ENCODE measurements at regions not wholly inside any gene's neighbourhood (a gene's known extent, or its start where the extent isn't known, plus 50 kb on each side); places are given as distances from the start of the nearest gene placed in this dataset.
"Not testable (repeated sequence)": the region's sequence is repeated elsewhere in the genome, so short reads cannot be mapped to it uniquely, and the experiment has no call there.

GRCh38 chr17:74130276-74130675 is 73.2 kb upstream of the RPL38 start:
- Mint-ChIP-seq H3K27me3 (ENCODE audit: low read depth in 2 of 2) (peaks cover 16 to 21% of the 10 kb centered on the region in 2 donors), H3K27ac (no peak overlapping the region), H3K4me1 (no peaks in the 10 kb centered on the region), H3K4me3 (no peak overlapping the region), H3K9me3 (no peaks in the 10 kb centered on the region), H3K36me3 (no peaks in the 10 kb centered on the region)
- Histone ChIP-seq H3K36me3 (ENCODE audit: control insufficient read depth, insufficient read depth, low read length) (no peaks in the 10 kb centered on the region), H3K27ac (ENCODE audit: low read length) (no peak overlapping the region), H3K4me3 (ENCODE audit: low read length) (no peak overlapping the region), H3K4me1 (ENCODE audit: control insufficient read depth, insufficient read depth, low read length) (no peaks in the 10 kb centered on the region), H3K9me3 (ENCODE audit: control insufficient read depth, insufficient read depth, low read length) (no peaks in the 10 kb centered on the region), H3K27me3 (ENCODE audit: control insufficient read depth, insufficient read depth, low read length) (peaks cover 2% of the 10 kb centered on the region)
- intact Hi-C loops (cut with micrococcal nuclease) = no loop called here
- TF ChIP-seq CTCF (IDR thresholded peaks at IDR 0.05) = no peak
- no peak for ATAC-seq
- no peak for DNase-seq
- WGBS (ENCODE audit: insufficient coverage) = 67% methylated on average over 14 of the region's 14 CpGs

GRCh38 chr17:74130841-74131240 is 72.6 kb upstream of the RPL38 start:
- Histone ChIP-seq H3K27me3 (ENCODE audit: control insufficient read depth, insufficient read depth, low read length) (peaks cover 2% of the 10 kb centered on the region), H3K4me1 (ENCODE audit: control insufficient read depth, insufficient read depth, low read length) (no peaks in the 10 kb centered on the region), H3K9me3 (ENCODE audit: control insufficient read depth, insufficient read depth, low read length) (no peaks in the 10 kb centered on the region), H3K4me3 (ENCODE audit: low read length) (no peak overlapping the region), H3K27ac (ENCODE audit: low read length) (no peak overlapping the region), H3K36me3 (ENCODE audit: control insufficient read depth, insufficient read depth, low read length) (no peaks in the 10 kb centered on the region)
- no peak for TF ChIP-seq CTCF (IDR thresholded peaks at IDR 0.05)
- 77% methylated on average over 8 of the region's 8 CpGs for WGBS (ENCODE audit: insufficient coverage)
- H3K27ac Mint-ChIP-seq = no peak overlapping the region
- no peaks in the 10 kb centered on the region for H3K9me3 Mint-ChIP-seq
- peaks cover 14 to 21% of the 10 kb centered on the region in 2 donors for H3K27me3 Mint-ChIP-seq (ENCODE audit: low read depth in 2 of 2)
- H3K4me1 Mint-ChIP-seq = no peaks in the 10 kb centered on the region
- no peak for DNase-seq
- H3K36me3 Mint-ChIP-seq = no peaks in the 10 kb centered on the region
- ATAC-seq = no peak
- intact Hi-C loops (cut with micrococcal nuclease) = no loop called here
- H3K4me3 Mint-ChIP-seq = no peak overlapping the region

- H3K4me1 ChIP-seq (ENCODE audit: control insufficient read depth, insufficient read depth, low read length) = no peaks in the 10 kb centered on the region
- no peaks in the 10 kb centered on the region for H3K9me3 ChIP-seq (ENCODE audit: control insufficient read depth, insufficient read depth, low read length)
- H3K4me3 Mint-ChIP-seq = no peak overlapping the region
- H3K36me3 ChIP-seq (ENCODE audit: control insufficient read depth, insufficient read depth, low read length) = no peaks in the 10 kb centered on the region
- no peaks in the 10 kb centered on the region for H3K9me3 Mint-ChIP-seq
- intact Hi-C loops (cut with micrococcal nuclease) = no loop called here
- no peak overlapping the region for H3K4me3 ChIP-seq (ENCODE audit: low read length)
- H3K27ac ChIP-seq (ENCODE audit: low read length) = no peak overlapping the region
- peaks cover 2% of the 10 kb centered on the region for H3K27me3 ChIP-seq (ENCODE audit: control insufficient read depth, insufficient read depth, low read length)
- no peaks in the 10 kb centered on the region for H3K4me1 Mint-ChIP-seq
- no peak for TF ChIP-seq CTCF (IDR thresholded peaks at IDR 0.05)
- DNase-seq (no peak), ATAC-seq (no peak)
- H3K36me3 Mint-ChIP-seq = no peaks in the 10 kb centered on the region
- H3K27ac Mint-ChIP-seq = no peak overlapping the region
- 75% methylated on average over 6 of the region's 6 CpGs for WGBS (ENCODE audit: insufficient coverage)
- peaks cover 19 to 22% of the 10 kb centered on the region in 2 donors for H3K27me3 Mint-ChIP-seq (ENCODE audit: low read depth in 2 of 2)
Measured at GRCh38 chr17:74132354-74132753, 71.1 kb upstream of the RPL38 start.

GRCh38 chr17:74133740-74134139 is 69.7 kb upstream of the RPL38 start:
- no peak overlapping the region for H3K4me3 Mint-ChIP-seq
- no peaks in the 10 kb centered on the region for H3K36me3 ChIP-seq (ENCODE audit: control insufficient read depth, insufficient read depth, low read length)
- H3K9me3 Mint-ChIP-seq = no peaks in the 10 kb centered on the region
- no peaks in the 10 kb centered on the region for H3K4me1 Mint-ChIP-seq
- no peaks in the 10 kb centered on the region for H3K4me1 ChIP-seq (ENCODE audit: control insufficient read depth, insufficient read depth, low read length)
- no peaks in the 10 kb centered on the region for H3K9me3 ChIP-seq (ENCODE audit: control insufficient read depth, insufficient read depth, low read length)
- no peak overlapping the region for H3K27ac Mint-ChIP-seq
- H3K27ac ChIP-seq (ENCODE audit: low read length) = no peak overlapping the region
- WGBS (ENCODE audit: insufficient coverage) = 87% methylated on average over 20 of the region's 22 CpGs
- H3K27me3 Mint-ChIP-seq (ENCODE audit: low read depth in 2 of 2) = peaks cover 24 to 30% of the 10 kb centered on the region in 2 donors
- H3K27me3 ChIP-seq (ENCODE audit: control insufficient read depth, insufficient read depth, low read length) = peaks cover 2% of the 10 kb centered on the region
- intact Hi-C loops (cut with micrococcal nuclease) = no loop called here
- TF ChIP-seq CTCF (IDR thresholded peaks at IDR 0.05) = no peak
- H3K4me3 ChIP-seq (ENCODE audit: low read length) = no peak overlapping the region
- DNase-seq (no peak), ATAC-seq (no peak)
- no peaks in the 10 kb centered on the region for H3K36me3 Mint-ChIP-seq

- DNase-seq; H3K4me3 Mint-ChIP-seq; intact Hi-C loops (cut with micrococcal nuclease); H3K9me3 ChIP-seq (ENCODE audit: control insufficient read depth, insufficient read depth, low read length); H3K4me1 Mint-ChIP-seq; H3K4me3 ChIP-seq (ENCODE audit: low read length); ATAC-seq; H3K36me3 Mint-ChIP-seq; H3K36me3 ChIP-seq (ENCODE audit: control insufficient read depth, insufficient read depth, low read length); H3K4me1 ChIP-seq (ENCODE audit: control insufficient read depth, insufficient read depth, low read length); H3K27ac ChIP-seq (ENCODE audit: low read length); H3K27ac Mint-ChIP-seq; H3K27me3 ChIP-seq (ENCODE audit: control insufficient read depth, insufficient read depth, low read length); H3K9me3 Mint-ChIP-seq: not testable (repeated sequence)
- peaks cover 27 to 35% of the 10 kb centered on the region in 2 donors for H3K27me3 Mint-ChIP-seq (ENCODE audit: low read depth in 2 of 2)
- 87% methylated on average over 5 of the region's 5 CpGs for WGBS (ENCODE audit: insufficient coverage)
Measured at GRCh38 chr17:74134234-74134633, 69.2 kb upstream of the RPL38 start.
